ENCODE measurements at regions not wholly inside any gene's neighbourhood (a gene's known extent, or its start where the extent isn't known, plus 50 kb on each side); places are given as distances from the start of the nearest gene placed in this dataset.
"Not testable (repeated sequence)": the region's sequence is repeated elsewhere in the genome, so short reads cannot be mapped to it uniquely, and the experiment has no call there.

GRCh38 chr15:92773340-92773739 is 117.8 kb upstream of the FAM174B start:
- no peak overlapping the region for H3K4me3 ChIP-seq (ENCODE audit: low read length)
- no peak for TF ChIP-seq CTCF (IDR thresholded peaks at IDR 0.05; ENCODE audit: insufficient read depth, low read depth, low read length, missing control alignments)
- DNase-seq (ENCODE audit: low read depth), result no peak

- TF ChIP-seq CTCF (IDR thresholded peaks at IDR 0.05; ENCODE audit: insufficient read depth, low read depth, low read length, missing control alignments), result no peak
- no peak for DNase-seq (ENCODE audit: low read depth)
- no peak overlapping the region for H3K4me3 ChIP-seq (ENCODE audit: low read length)
Measured at GRCh38 chr15:92779874-92780273, 120.2 kb upstream of the CHD2 start.

GRCh38 chr15:92780843-92781242 is 119.3 kb upstream of the CHD2 start:
- TF ChIP-seq CTCF (IDR thresholded peaks at IDR 0.05; ENCODE audit: insufficient read depth, low read depth, low read length, missing control alignments), result no peak
- H3K4me3 ChIP-seq (ENCODE audit: low read length), result no peak overlapping the region
- no peak for DNase-seq (ENCODE audit: low read depth)

- H3K4me3 ChIP-seq (ENCODE audit: low read length), result no peak overlapping the region
- no peak for TF ChIP-seq CTCF (IDR thresholded peaks at IDR 0.05; ENCODE audit: insufficient read depth, low read depth, low read length, missing control alignments)
- DNase-seq (ENCODE audit: low read depth), result no peak
Measured at GRCh38 chr15:92781925-92782453, 118.1 kb upstream of the CHD2 start.

GRCh38 chr15:92787116-92787515 is 113.0 kb upstream of the CHD2 start:
- no peak for DNase-seq (ENCODE audit: low read depth)
- TF ChIP-seq CTCF (IDR thresholded peaks at IDR 0.05; ENCODE audit: insufficient read depth, low read depth, low read length, missing control alignments), result no peak
- no peak overlapping the region for H3K4me3 ChIP-seq (ENCODE audit: low read length)

GRCh38 chr15:92788196-92788595 is 111.9 kb upstream of the CHD2 start:
- DNase-seq (ENCODE audit: low read depth), result no peak
- no peak overlapping the region for H3K4me3 ChIP-seq (ENCODE audit: low read length)
- no peak for TF ChIP-seq CTCF (IDR thresholded peaks at IDR 0.05; ENCODE audit: insufficient read depth, low read depth, low read length, missing control alignments)

GRCh38 chr15:92788793-92789192 is 111.3 kb upstream of the CHD2 start:
- not testable (repeated sequence) for H3K4me3 ChIP-seq (ENCODE audit: low read length); DNase-seq (ENCODE audit: low read depth)

Measured in epithelial cell of esophagus (primary cell).